ENCODE measurements at regions not wholly inside any gene's neighbourhood (a gene's known extent, or its start where the extent isn't known, plus 50 kb on each side); places are given as distances from the start of the nearest gene placed in this dataset.

DNA sequence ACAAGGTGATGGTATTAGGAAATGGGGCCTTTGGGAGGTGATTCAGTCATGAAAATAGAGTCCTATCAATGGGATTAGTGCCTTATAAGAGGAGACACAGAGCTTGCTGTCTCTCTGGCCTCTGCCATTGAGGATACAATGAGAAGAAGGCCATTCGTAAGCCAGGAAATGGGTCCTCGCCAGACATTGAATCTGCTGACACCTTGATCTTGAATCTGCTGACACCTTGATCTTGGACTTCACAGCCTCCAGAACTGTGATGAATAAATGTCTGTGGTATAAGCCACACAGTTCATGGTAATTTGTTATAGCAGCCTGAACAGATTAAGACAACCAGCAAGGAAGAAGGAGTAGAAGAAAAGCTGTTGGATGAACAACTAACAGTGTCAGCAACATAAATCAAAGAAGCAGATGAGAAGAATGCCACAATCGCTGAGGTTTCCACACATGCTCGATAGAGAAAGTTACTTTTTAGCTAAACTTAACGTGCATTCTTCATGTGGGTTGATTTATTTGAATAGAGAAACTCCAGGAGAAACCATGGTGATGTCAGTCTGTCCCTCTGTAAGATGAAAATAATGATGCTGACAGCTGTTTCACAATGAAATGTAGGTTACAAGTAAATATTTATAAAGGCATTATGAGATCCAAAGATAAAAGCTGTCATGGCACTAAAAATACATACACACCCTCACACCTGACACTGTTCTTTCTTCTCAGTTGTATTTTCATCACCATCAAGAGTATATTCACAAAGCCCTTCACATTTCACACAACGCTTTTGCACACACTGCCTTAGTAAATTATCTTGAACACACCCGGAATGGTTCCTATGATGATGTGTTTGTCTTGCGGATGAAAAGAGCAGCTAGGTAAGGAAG is 153.7 kb upstream of the NCK2 start:
- no peak for DNase-seq

DNA sequence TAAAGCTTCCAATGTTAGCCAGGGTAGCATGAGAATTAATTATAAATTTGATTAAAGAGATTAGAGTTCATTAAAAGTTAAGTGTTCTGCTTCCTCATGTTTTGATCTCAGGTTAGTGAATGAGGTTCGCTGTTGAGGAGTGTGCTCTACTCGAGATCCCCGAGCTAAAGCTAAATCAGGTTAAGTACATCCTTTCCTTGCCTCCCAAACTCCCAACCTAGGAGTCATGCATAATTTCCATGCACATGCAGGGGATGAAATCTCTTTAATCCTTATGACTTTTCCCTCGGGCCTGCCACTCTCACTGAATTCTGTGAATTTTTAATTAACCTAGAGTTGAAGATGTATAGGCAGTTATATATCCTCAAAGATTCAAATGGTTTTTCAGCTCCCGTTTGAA is 156.1 kb upstream of the NCK2 start:
- DNase-seq = no peak

DNA sequence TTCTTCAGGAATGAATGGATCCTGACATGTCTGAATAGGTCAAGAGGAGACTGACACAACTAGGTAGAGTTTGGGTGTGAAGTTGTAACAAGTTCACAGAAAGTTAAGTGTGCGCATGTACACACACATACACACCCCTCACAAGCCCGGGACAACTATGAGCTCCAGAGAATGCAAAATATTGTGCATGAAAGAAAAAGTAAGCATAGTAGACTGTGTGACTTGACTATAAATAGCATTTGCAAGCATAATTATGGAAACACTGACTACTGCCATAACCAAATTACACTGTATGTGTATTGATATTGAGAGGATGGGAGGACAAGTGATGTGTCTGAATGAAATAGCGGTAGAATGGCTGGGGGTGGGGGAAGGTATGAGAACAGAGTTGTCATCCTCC is 157.1 kb upstream of the NCK2 start:
- no peak for DNase-seq

DNA sequence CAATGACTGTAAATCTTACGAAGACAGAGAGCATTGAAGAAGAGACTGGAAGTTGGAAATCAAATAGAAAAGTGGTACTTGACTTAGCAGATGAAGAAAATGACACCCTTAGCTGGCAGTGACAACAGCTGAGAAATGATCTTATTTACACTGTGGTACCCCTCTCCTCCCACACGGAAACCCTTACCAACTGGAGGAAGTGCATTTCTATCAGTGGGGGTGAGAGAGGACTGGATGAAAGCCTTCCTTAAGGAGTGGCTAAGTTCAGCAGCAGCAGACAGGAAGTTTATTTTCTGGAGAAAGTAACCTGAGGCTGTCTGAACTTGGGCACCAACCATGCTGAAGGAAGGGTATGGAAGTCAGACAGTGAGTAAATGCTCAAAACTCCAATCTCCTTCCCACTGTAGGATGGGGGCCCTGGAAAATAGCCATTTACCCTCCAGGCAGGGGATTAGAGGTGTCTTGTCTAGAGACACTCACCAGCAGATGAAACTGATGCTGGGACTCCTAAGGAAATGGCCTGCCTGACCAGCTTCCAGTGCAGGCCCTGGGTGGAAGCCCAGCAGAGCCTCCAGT is 160.2 kb upstream of the NCK2 start:
- peak; percentile 26 to 27 for DNase-seq

DNA sequence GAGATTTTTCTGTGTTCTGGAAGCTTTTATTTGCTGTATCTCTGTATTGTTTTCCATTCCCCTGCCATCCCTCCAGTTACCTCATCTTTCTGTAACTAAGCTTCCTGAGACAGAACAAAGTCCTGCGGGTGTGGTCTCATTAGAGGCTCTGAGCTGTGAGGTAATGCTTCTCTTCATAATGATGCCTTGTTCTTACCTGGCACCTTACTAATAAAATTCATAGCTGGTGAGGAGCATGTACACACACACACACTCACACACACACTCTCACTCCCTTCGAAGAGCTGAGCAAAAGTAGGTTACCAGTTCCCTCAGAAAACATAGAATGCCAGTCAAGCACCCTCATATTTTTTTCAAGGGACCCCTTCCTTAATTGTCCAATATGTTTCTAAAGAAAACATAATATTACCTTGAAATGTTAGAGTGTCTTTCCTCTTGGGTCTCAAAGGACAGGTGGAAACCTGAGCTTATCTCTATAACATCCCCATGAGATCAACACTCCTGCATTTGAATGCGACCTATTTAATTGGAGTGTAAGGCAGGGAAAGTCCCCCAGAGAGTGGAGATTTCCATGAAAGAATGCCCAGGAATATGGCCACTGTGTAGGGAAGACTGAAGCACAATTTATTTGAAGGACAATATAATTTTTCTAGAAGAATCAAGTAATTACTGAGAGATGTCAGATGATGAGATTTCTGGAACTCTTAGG is 161.6 kb upstream of the NCK2 start:
- DNase-seq = no peak

DNA sequence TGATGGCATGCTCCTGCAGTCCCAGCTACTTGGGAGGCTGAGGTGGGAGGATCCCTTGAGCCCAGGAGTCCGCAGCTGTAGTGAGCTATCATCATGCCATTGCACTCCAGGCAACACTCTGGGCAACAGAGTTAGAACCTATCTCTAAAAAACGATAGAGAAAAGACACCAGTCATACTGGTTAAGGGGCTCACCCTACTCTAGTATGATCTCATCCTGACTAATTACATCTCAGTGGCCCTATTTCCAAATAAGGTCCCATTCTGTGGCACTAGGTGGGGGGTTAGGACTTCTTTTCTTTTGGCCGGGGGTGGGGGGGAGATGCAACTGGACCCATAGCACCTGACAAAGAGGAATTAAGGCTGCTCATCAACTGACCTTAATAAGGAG is 163.2 kb upstream of the NCK2 start:
- DNase-seq = no peak

DNA sequence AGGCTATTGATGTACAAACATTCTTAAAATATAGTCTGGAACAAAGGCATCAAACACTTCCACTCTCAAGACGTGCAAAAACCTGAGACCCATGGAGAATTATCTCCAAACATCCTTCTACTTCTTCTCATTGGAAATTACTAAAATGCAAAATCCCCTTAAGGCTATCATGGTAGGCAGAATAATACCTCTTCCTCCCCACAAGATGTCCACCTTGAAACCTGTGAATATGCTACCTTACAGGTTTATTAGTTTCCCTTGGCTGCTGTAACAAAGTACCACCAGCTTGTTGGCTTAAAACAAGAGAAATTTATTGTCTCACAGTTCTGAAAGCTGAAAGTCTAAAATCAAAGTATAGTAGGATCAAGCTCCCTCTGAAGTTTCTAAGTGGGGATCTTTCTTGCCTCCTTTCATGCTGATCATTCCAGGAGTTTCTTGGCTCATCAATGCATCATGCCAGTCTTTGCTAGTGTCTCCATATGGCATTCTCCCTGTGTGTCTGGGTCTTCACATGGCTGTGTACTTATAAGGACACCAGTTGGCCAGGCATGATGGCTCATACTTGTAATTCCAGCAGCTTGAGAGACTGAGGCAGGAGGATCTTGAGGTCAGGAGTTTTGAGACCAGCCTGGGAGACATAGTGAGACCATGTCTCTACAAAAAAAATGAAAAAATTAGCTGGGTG is 163.7 kb upstream of the NCK2 start:
- DNase-seq = no peak

DNA sequence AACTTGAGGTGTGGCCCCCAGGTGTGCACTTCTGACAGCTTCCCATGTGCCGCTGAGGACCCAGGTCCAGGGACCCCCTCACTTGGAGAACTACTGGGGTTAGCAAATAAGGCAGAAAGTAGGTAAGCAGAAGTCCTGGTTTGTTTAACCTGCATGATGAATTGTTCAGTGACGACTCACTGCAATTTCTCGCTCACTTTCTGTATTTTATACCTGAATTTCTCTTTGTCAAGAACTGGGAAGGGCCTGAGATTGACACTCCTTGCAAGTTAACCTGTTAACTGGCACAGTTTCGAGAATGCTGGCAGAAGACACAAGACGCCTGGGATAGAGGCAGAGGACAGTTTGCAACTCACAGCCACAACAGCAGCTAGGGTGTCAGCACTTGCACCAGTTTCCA is 164.5 kb upstream of the NCK2 start:
- DNase-seq = no peak

DNA sequence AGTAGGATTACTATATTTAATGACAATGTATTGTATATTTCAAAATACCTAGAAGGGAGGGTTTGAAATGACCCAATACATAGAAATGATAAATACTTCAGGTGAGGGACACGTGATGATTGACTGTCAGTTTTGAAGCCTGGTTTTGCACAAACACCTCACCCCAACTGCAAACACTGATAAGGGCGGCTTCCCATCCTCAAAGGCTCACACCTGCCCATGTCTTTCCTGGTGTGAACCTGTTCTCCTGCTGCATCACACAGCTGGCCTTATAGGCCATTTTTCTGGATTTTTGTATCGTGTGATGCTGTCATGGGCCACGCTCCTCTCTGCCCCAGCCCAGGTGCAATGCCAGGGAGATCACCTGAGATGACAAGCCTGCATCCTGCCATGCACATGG is 166.5 kb upstream of the NCK2 start:
- no peak for DNase-seq

DNA sequence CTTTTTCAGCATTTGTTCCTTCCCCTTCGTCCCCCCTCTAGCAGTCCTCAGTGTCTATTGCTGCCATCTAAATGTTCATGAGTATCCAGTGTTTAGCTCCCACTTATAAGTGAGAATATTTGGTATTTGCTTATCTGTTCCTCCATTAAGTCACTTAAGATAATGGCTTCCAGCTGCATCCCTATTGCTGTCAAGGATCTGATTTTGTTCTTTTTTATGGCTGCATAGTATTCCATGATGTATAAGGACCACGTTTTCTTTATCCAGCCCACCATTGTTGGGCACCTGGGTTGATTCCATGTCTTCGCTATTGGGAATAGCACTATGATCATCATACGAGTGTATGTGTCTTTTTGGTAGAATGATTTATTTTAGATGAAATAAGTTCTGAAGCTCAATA is 166.9 kb upstream of the NCK2 start:
- no peak for DNase-seq

DNA sequence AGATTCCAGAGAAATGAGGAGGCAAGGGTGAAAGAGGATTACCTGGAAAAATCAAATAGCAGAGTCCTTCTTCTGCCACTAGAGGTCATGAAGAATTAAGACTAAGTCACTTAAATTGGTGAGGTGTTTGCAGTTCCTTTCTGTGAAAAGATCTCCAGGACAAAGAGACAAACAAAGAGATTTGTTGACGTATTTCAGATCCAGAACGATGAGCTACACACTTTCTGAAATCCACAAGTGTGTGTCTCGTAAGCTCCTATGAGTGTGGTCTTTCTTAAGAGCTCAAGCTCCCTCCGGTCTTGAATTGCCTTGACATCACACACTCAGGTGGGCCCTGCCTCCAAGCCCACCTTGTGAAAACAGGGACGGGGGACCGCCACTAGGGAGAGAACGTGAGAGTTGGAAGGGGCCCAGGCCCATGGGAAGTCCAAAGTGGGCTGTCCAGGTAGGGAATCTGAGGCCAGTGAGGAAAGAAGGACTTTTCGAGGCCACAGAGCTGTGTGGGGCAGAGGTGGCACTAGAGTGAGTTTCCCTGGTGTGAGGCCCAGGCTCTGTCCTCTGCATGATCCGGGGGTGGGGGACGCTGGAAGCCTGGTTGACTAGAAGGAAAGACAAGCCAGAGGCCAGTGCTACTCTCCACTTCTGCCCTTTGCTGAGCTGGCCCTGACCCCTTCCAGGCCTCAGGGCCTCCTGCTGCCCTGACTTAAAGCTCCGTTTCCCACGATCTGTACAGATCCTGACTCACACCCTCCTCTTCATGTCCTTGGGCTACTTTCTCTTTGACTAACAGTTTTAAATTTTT is 168.1 kb upstream of the NCK2 start:
- DNase-seq = peak; percentile 46 to 63

DNA sequence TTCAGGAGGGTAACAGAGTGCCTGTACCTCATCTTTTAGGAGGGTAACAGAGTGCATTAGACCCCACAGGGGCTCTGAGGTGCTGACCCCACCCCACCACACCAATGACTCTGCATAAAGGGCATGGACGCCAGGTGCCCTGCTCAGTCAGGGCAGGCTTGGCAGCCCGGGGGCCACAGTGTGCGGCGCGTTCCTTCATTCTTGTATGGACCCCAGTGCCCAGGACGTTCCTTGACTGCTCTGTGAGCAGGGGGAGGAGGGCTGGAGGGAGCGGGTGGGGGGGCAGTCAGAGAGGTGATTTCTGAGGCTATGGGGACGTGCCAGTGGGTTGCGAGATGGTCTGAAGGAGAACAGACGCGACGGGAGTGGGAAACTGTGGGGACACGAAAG is 168.7 kb upstream of the NCK2 start:
- no peak for DNase-seq

DNA sequence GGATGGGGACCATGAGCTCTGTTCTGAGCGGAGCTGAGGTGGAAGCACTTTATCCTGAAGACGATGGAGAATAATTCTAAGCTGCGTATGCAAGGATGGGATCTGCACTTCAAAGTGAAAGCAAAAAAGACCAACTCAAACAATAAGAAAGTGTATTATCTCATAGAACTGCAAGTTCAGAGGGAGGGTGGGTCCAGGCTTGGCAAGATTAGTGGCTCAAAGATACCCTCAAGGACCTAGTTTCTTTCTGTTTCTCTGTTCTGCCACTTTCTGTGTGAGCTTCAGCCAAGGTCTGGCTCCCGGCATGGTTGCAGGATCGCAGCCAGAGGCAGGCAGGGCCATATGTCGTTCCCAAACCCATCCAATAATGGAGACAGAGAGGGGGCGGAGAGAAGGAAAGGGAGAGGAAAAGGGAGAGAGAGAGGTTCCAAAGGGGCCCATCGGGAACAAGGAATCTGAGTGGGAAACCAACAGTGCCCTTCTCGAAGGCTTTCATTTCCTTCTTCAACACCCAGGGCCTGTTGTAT is 169.2 kb upstream of the NCK2 start:
- DNase-seq = no peak

DNA sequence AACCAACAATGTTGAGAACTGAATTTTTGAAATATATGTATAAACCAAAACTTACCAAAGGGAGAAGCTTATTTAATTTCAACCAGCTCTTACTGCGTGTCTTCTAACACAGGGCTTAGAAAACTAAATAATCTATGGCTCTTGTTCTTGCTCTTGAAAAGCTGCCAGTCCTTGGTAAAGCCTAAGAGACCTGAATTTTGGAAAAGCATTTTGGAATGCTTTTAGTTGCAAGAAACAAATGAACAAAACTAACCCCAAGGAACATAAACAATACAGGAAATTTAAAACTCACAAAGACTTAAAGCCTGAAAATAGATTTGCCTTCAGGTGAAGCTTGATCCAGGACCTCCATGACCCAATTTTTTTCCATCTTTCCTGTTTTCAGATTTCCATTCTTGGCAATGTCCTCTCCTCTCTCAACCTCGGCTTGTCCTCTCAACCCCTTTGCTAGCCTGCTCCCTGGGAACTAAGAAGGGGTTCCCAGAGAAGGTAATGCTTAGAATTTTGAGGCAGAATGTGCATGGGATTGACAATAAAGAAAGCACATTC is 169.8 kb upstream of the NCK2 start:
- no peak for DNase-seq

DNA sequence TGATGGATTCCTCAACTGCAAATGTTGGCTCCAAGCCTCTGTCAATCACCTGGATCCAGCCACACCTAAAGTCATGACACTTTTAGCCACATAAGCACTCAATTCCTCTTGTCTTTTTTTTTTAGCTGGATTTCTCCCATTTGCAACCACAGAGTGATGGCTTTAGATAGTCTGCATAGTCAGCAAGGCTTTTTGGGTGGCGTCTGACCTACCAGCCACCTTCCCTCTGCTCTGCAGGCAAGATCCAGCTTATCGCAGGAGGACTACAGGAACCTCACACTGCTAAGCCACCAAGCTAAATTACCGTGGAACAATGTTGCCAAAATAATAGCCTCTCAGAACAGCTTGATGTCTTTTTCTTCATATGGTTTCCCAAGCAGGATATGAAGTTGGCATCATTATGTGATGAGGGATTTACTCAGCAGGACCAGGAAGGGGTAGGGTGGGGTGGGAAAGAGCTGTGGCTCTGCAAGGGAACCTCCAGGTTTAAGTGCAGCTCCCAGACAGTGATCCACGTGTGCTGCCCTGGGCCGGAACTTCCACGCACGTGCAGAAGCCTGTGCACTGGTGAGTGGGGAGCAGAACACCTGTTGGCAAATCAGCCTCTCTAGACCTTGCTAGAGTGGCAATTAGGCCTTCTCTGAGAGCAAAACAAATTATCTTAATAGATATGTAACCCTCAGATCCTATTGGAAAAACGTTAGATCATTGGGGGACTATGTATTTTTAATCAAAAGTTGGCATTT is 170.6 kb upstream of the NCK2 start:
- DNase-seq = no peak

DNA sequence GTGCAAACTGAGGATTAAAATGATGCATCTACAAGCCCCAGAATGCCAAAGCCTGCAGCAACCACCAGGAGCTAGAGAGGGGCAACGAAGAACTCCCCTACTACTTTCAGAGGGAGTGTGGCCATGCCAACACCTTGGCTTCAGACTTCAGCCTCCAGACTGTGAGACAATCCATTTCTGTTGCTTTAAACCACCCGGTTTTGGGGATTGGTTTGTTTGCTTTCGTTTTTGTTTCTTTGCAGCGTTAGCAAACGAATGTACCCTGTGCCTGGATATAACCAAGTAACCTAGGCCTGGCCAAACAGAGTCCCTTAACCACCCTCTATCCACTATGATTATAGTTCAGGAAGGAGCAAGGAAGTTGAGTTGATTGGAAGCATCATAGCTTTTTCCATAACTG is 171.2 kb upstream of the NCK2 start:
- DNase-seq = no peak

DNA sequence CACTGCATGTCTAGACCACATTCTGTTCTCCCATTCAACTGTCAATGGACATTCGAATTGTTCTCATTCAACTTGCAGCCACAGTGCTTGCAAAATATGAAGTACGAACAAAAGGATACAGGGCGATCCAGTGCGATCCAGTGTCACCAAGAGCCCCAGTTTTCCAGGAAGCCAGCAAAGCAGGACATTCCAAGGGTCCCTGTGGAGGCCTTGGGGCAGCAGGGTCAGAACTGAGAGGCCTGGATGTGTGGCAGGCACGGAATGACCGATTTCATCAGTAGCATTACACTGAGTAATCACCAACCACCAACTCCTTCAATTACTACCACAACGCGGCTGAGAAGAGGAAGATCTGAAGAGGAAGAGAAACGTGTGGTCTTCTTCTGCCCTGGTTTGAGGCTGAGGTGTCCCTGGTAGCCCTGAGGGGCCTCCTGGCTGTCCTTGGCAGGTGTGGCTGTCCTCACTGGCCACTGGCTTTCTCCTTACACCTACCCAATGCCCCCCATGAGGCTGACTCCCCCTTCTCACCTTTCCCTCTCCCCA is 172.7 kb upstream of the FHL2 start:
- peak in 1 of 2 experiments; percentile 20 for DNase-seq

DNA sequence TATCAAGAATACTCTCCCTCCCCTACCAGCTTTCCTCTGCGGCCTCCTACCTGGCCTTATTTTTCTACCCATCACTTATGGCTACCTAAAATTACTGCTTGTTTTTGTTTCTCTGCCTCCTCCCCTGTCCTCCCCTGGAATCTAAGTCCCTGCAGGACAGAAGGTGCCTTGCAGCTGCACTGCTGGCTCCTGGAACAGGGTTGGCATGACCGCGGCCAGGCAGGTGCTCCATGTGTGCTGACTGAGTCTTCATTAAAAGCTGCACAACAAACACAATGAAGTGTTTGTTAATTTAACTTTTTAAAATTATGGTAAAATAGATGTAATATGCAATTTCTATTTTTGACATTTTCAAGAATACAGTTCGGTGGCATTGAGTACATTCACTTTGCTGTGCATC is 171.9 kb upstream of the FHL2 start:
- DNase-seq = no peak

DNA sequence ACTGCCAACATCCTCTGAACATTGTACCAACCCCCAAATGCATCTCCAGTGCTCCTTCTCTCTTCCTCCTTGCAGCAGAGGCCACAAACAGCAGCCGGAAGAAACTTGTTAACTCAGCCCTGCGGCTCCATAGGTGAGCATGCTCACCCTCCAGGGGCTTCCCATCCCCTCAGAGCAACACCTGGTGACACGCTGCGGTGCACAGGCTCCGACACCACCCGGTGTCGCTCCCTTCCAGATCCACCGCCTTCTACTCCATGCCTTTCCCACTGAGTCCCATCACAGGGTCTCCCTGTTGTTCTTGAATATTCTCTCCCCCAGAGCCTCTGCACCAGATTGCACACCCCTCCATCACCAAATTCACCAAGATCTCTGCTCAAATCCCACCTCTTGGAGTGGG is 171.5 kb upstream of the FHL2 start:
- no peak for DNase-seq

DNA sequence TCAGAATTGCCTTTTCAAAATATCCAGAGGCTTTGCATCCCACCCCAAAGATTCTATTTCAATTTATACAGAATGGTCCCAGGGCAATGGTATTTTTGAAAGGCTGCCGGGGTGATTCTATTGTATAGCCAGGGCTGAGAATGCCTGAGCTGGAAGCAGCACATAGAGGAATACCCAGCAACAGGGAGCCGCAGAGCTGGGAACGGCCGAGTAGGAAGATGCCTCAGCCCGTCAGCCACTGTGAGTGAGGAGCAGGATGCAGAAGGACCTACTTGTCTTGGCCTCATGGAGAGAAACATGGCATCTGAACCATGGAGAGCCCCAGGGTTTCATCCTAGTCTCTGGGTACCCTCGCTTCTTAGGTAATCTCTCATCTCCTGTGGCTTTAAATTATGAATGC is 170.8 kb upstream of the FHL2 start:
- no peak for DNase-seq

DNA sequence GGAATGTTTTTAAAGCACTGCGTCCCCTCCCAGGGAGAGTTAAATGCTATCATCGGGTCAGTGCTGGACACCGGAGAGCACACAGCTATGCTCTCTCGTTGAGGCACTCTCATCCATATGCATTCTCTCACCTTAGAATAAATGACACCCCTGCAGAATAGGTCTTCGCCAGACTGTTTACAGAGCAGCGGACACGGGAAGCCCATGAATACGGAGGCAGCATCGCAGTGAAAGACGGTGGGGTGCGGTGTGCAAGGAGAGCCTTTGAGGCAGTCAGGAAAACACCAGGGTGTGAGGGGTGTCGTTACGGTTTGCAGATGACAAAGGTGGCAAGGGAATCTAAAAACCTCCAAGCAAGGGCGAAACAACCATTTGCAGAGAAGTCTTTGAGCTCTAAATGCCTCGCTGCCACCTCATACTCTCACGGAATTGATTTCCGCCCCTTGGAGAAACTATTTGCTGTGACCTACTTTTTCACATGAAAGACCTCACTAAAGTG is 169.2 kb upstream of the FHL2 start:
- DNase-seq = no peak
